Tibial nerve (tissue), 3 donors: ENCODE measurements at regions not wholly inside any gene's neighbourhood (a gene's known extent, or its start where the extent isn't known, plus 50 kb on each side); places are given as distances from the start of the nearest gene placed in this dataset.

Experiments used
- CTCF ChIP-seq, 5 experiments: fragments of 200-600 bp in 3 of 5; fragments of 450-650 bp in 2 of 5; sonication (generic) in 3 of 5; IDR thresholded peaks; one replicate each; pipeline ENCODE4 v1.5.1; 2016 to 2019; ENCODE audit warnings: antibody characterized with exemption in 5 of 5, mild to moderate bottlenecking in 3 of 5, moderate library complexity in 2 of 5
- POLR2A ChIP-seq, 2 donors: fragments of 450-650 bp; IDR thresholded peaks; one replicate each; pipeline ENCODE4 v1.6.1; 2017; ENCODE audit warnings: antibody characterized with exemption in 2 of 2, mild to moderate bottlenecking in 2 of 2, moderate library complexity in 2 of 2

GRCh38 chr6:40914005-40914404, 125.0 kb downstream of the UNC5CL start:
- TF ChIP-seq POLR2A (IDR thresholded peaks at IDR 0.05) (no peak), CTCF (IDR thresholded peaks at IDR 0.05) (no peak)
